Activated naive CD8-positive, alpha-beta T cell treated with anti-CD3 and anti-CD28 coated beads, Interleukin-2, amount 10 ng/mL, durations not matched to agents 7 days and 5 days (primary cell): ENCODE measurements at regions not wholly inside any gene's neighbourhood (a gene's known extent, or its start where the extent isn't known, plus 50 kb on each side); places are given as distances from the start of the nearest gene placed in this dataset.

Experiments
- ATAC-seq: fragments of 150-1000 bp; cut with Tn5 transposase; one replicate; pipeline ENCODE4 v1.10.0; 2021; ENCODE audit warnings: low read depth, moderate library complexity
- POLR2A ChIA-PET: fragments of 350-600 bp; sonication (Branson Sonifier 250); formaldehyde crosslinking; loops from one replicate; lab custom pipeline; 2021; ENCODE audit warnings: antibody characterized with exemption; lab: Charles Lee
- DNase-seq: peaks from one replicate; pipeline ENCODE4 v3.0.0; 2021
- H3K27ac Mint-ChIP-seq: one replicate; pipeline ENCODE4 v1.8.0; 2022; ENCODE audit warnings: mild to moderate bottlenecking, mixed read lengths
- H3K27me3 Mint-ChIP-seq: one replicate; pipeline ENCODE4 v1.8.0; 2022; ENCODE audit warnings: mild to moderate bottlenecking, moderate library complexity, mixed read lengths
- H3K36me3 Mint-ChIP-seq: one replicate; pipeline ENCODE4 v1.8.0; 2021; ENCODE audit warnings: mild to moderate bottlenecking, mixed read lengths
- H3K4me1 Mint-ChIP-seq: one replicate; pipeline ENCODE4 v1.8.0; 2021; ENCODE audit warnings: mixed read lengths
- H3K4me3 Mint-ChIP-seq: one replicate; pipeline ENCODE4 v1.8.0; 2022; ENCODE audit warnings: mild to moderate bottlenecking, moderate library complexity, mixed read lengths
- H3K9me3 Mint-ChIP-seq: one replicate; pipeline ENCODE4 v1.8.0; 2021; ENCODE audit warnings: mixed read lengths

GRCh38 chr5:24059006-24059405 is 551.6 kb downstream of the PRDM9 start:
- ATAC-seq: no peak
- no peak overlapping the region for H3K27ac Mint-ChIP-seq
- no peaks in the 10 kb centered on the region for H3K27me3 Mint-ChIP-seq
- no peaks in the 10 kb centered on the region for H3K4me1 Mint-ChIP-seq
- POLR2A ChIA-PET: no interaction called here
- H3K36me3 Mint-ChIP-seq: no peaks in the 10 kb centered on the region
- H3K4me3 Mint-ChIP-seq: no peak overlapping the region
- H3K9me3 Mint-ChIP-seq: peaks cover under 1% of the 10 kb centered on the region
- no peak for DNase-seq

- Mint-ChIP-seq H3K27ac (no peak overlapping the region), H3K4me3 (no peak overlapping the region), H3K27me3 (no peaks in the 10 kb centered on the region), H3K4me1 (no peaks in the 10 kb centered on the region), H3K36me3 (no peaks in the 10 kb centered on the region), H3K9me3 (peaks cover 1% of the 10 kb centered on the region)
- DNase-seq: no peak
- POLR2A ChIA-PET: no interaction called here
- ATAC-seq: no peak
Measured at GRCh38 chr5:24059716-24060115, 552.3 kb downstream of the PRDM9 start.

GRCh38 chr5:24065779-24066178 is 558.4 kb downstream of the PRDM9 start:
- peaks cover 10% of the 10 kb centered on the region for H3K9me3 Mint-ChIP-seq

GRCh38 chr5:24067208-24067607 is 559.8 kb downstream of the PRDM9 start:
- no peak for ATAC-seq
- Mint-ChIP-seq H3K27me3 (no peaks in the 10 kb centered on the region), H3K36me3 (peaks cover 2% of the 10 kb centered on the region), H3K27ac (no peak overlapping the region), H3K9me3 (peaks cover 10% of the 10 kb centered on the region), H3K4me3 (no peak overlapping the region), H3K4me1 (no peaks in the 10 kb centered on the region)
- no peak for DNase-seq
- POLR2A ChIA-PET: no interaction called here

More at GRCh38 chr5:24065779-24066178, 558.4 kb downstream of the PRDM9 start:
- Mint-ChIP-seq H3K27me3 (no peaks in the 10 kb centered on the region), H3K36me3 (peaks cover 2% of the 10 kb centered on the region), H3K27ac (no peak overlapping the region), H3K4me3 (no peak overlapping the region), H3K4me1 (no peaks in the 10 kb centered on the region)
- ATAC-seq (no peak), DNase-seq (no peak)
- POLR2A ChIA-PET: no interaction called here

- H3K4me3 Mint-ChIP-seq: no peak overlapping the region
- no peak for DNase-seq
- H3K4me1 Mint-ChIP-seq: no peaks in the 10 kb centered on the region
- H3K27me3 Mint-ChIP-seq: no peaks in the 10 kb centered on the region
- POLR2A ChIA-PET: no interaction called here
- no peak overlapping the region for H3K27ac Mint-ChIP-seq
- H3K36me3 Mint-ChIP-seq: peaks cover 2% of the 10 kb centered on the region
- peaks cover 10% of the 10 kb centered on the region for H3K9me3 Mint-ChIP-seq
- no peak for ATAC-seq
Measured at GRCh38 chr5:24068524-24068923, 561.1 kb downstream of the PRDM9 start.

GRCh38 chr5:24073107-24073506 is 565.7 kb downstream of the PRDM9 start:
- Mint-ChIP-seq H3K4me3 (no peak overlapping the region), H3K27ac (no peak overlapping the region), H3K4me1 (no peaks in the 10 kb centered on the region), H3K9me3 (peaks cover 6% of the 10 kb centered on the region), H3K27me3 (no peaks in the 10 kb centered on the region), H3K36me3 (peaks cover 2% of the 10 kb centered on the region)
- no peak for DNase-seq
- POLR2A ChIA-PET: no interaction called here
- no peak for ATAC-seq

GRCh38 chr5:24080046-24080445 is 564.7 kb downstream of the CDH10 start:
- H3K27me3 Mint-ChIP-seq: no peaks in the 10 kb centered on the region
- DNase-seq: no peak
- no peaks in the 10 kb centered on the region for H3K36me3 Mint-ChIP-seq
- ATAC-seq: no peak
- no peaks in the 10 kb centered on the region for H3K9me3 Mint-ChIP-seq
- no peak overlapping the region for H3K4me3 Mint-ChIP-seq
- POLR2A ChIA-PET: no interaction called here
- H3K27ac Mint-ChIP-seq: no peak overlapping the region
- H3K4me1 Mint-ChIP-seq: no peaks in the 10 kb centered on the region

GRCh38 chr5:24094081-24094679 is 550.6 kb downstream of the CDH10 start:
- no peaks in the 10 kb centered on the region for H3K27me3 Mint-ChIP-seq
- peaks cover 5% of the 10 kb centered on the region for H3K9me3 Mint-ChIP-seq

GRCh38 chr5:24102010-24102409 is 542.8 kb downstream of the CDH10 start:
- Mint-ChIP-seq H3K9me3 (peaks cover 2% of the 10 kb centered on the region), H3K27ac (no peak overlapping the region), H3K27me3 (no peaks in the 10 kb centered on the region), H3K4me3 (no peak overlapping the region), H3K36me3 (no peaks in the 10 kb centered on the region), H3K4me1 (no peaks in the 10 kb centered on the region)
- no peak for ATAC-seq
- POLR2A ChIA-PET: no interaction called here
- no peak for DNase-seq

More at GRCh38 chr5:24094081-24094679, 550.6 kb downstream of the CDH10 start:
- H3K4me3 Mint-ChIP-seq: no peak overlapping the region
- no peaks in the 10 kb centered on the region for H3K4me1 Mint-ChIP-seq
- no peak overlapping the region for H3K27ac Mint-ChIP-seq
- no peaks in the 10 kb centered on the region for H3K36me3 Mint-ChIP-seq
- POLR2A ChIA-PET: no interaction called here
- DNase-seq (no peak), ATAC-seq (no peak)

- no peaks in the 10 kb centered on the region for H3K36me3 Mint-ChIP-seq
- DNase-seq: no peak
- no peaks in the 10 kb centered on the region for H3K4me1 Mint-ChIP-seq
- H3K27ac Mint-ChIP-seq: no peak overlapping the region
- H3K27me3 Mint-ChIP-seq: no peaks in the 10 kb centered on the region
- H3K4me3 Mint-ChIP-seq: no peak overlapping the region
- ATAC-seq: no peak
- H3K9me3 Mint-ChIP-seq: peaks cover 1% of the 10 kb centered on the region
- POLR2A ChIA-PET: no interaction called here
Measured at GRCh38 chr5:24103451-24104023, 541.2 kb downstream of the CDH10 start.

- no peaks in the 10 kb centered on the region for H3K27me3 Mint-ChIP-seq
- H3K4me1 Mint-ChIP-seq: no peaks in the 10 kb centered on the region
- POLR2A ChIA-PET: no interaction called here
- H3K9me3 Mint-ChIP-seq: no peaks in the 10 kb centered on the region
- H3K27ac Mint-ChIP-seq: no peak overlapping the region
- ATAC-seq (no peak), DNase-seq (no peak)
- no peak overlapping the region for H3K4me3 Mint-ChIP-seq
- H3K36me3 Mint-ChIP-seq: no peaks in the 10 kb centered on the region
Measured at GRCh38 chr5:24110004-24110615, 534.7 kb downstream of the CDH10 start.

- peaks cover 11% of the 10 kb centered on the region for H3K9me3 Mint-ChIP-seq
- no peaks in the 10 kb centered on the region for H3K4me1 Mint-ChIP-seq
- no peak for DNase-seq
- H3K27me3 Mint-ChIP-seq: no peaks in the 10 kb centered on the region
- H3K36me3 Mint-ChIP-seq: no peaks in the 10 kb centered on the region
- ATAC-seq: no peak
- POLR2A ChIA-PET: no interaction called here
- H3K4me3 Mint-ChIP-seq: no peak overlapping the region
- no peak overlapping the region for H3K27ac Mint-ChIP-seq
Measured at GRCh38 chr5:24112420-24112819, 532.4 kb downstream of the CDH10 start.

- POLR2A ChIA-PET: no interaction called here
- Mint-ChIP-seq H3K27me3 (no peaks in the 10 kb centered on the region), H3K4me1 (no peaks in the 10 kb centered on the region), H3K4me3 (no peak overlapping the region), H3K27ac (no peak overlapping the region), H3K36me3 (no peaks in the 10 kb centered on the region), H3K9me3 (peaks cover 15% of the 10 kb centered on the region)
- ATAC-seq (no peak), DNase-seq (no peak)
Measured at GRCh38 chr5:24118351-24118750, 526.4 kb downstream of the CDH10 start.

- H3K4me3 Mint-ChIP-seq: no peak overlapping the region
- H3K27me3 Mint-ChIP-seq: no peaks in the 10 kb centered on the region
- no peaks in the 10 kb centered on the region for H3K36me3 Mint-ChIP-seq
- H3K4me1 Mint-ChIP-seq: no peaks in the 10 kb centered on the region
- no peak for ATAC-seq
- peaks cover 4% of the 10 kb centered on the region for H3K9me3 Mint-ChIP-seq
- no peak for DNase-seq
- H3K27ac Mint-ChIP-seq: no peak overlapping the region
- POLR2A ChIA-PET: no interaction called here
Measured at GRCh38 chr5:24135536-24135935, 509.2 kb downstream of the CDH10 start.
